GM13977 (cell line): ENCODE measurements at regions not wholly inside any gene's neighbourhood (a gene's known extent, or its start where the extent isn't known, plus 50 kb on each side); places are given as distances from the start of the nearest gene placed in this dataset.

Experiments used
- DNase-seq: peaks from one replicate; pipeline ENCODE4 v3.0.0; 2012; ENCODE audit warnings: low spot score
- CTCF ChIP-seq: IDR thresholded peaks from 2 replicates; pipeline ENCODE4 v1.5.1; 2012; ENCODE audit warnings: mild to moderate bottlenecking, control low read depth; ENCODE audit not compliant: insufficient read depth; ENCODE audit errors: extremely low read depth, missing control alignments
- in situ Hi-C: fragments of 300-500 bp; cut with MboI; formaldehyde crosslinking; loops from one replicate; pipeline ENCODE4 v1.12.0; 2022; ENCODE audit warnings: low sequenced_read_pairs, low pct_unique_long_range_greater_than_20kb, mixed read lengths, inconsistent platforms; ENCODE audit not compliant: unreplicated experiment

- in situ Hi-C loops = no loop called here
- TF ChIP-seq CTCF = no peak
- no peak for DNase-seq
Observed at GRCh38 chr5:23169660-23170416, 316.7 kb upstream of the CDH12 start.

- TF ChIP-seq CTCF = no peak
- in situ Hi-C loops = no loop called here
- no peak for DNase-seq
Observed at GRCh38 chr5:23164971-23165370, 311.8 kb upstream of the CDH12 start.

- DNase-seq = no peak
- TF ChIP-seq CTCF = no peak
- in situ Hi-C loops = no loop called here
Observed at GRCh38 chr5:23158179-23158578, 305.0 kb upstream of the CDH12 start.

GRCh38 chr5:23157716-23158115 lies 304.6 kb upstream of the CDH12 start:
- in situ Hi-C loops = no loop called here
- TF ChIP-seq CTCF = no peak
- no peak for DNase-seq

GRCh38 chr5:23157169-23157568 lies 304.0 kb upstream of the CDH12 start:
- no peak for DNase-seq
- TF ChIP-seq CTCF = no peak
- in situ Hi-C loops = no loop called here

GRCh38 chr5:23147625-23148024 lies 294.5 kb upstream of the CDH12 start:
- no peak for TF ChIP-seq CTCF
- in situ Hi-C loops = no loop called here
- DNase-seq = no peak

- TF ChIP-seq CTCF = no peak
- no peak for DNase-seq
- in situ Hi-C loops = no loop called here
Observed at GRCh38 chr5:23146183-23146582, 293.0 kb upstream of the CDH12 start.
